ENCODE measurements at regions not wholly inside any gene's neighbourhood (a gene's known extent, or its start where the extent isn't known, plus 50 kb on each side); places are given as distances from the start of the nearest gene placed in this dataset.

DNA sequence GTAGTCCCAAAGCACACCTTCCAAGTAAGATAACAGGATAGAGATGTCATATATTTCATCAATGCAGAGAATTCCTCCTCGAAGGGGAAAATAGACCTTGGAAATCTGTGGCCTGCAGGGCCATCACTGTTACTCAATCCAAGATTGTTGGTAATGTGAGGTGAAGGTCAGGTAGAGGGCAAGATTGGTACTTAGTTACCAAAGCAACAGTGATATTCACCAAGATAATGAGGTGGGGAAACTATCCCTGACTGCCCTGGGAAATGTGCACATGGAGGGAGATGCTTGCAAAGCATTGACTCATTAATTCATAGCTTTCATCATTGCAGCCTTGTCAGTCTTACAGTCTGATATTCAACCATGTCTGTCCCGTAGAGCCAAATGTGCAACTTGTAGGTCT is 234.1 kb upstream of the MON1B start:
- TF ChIP-seq CTCF (conservative IDR thresholded peaks at IDR 0.05; ENCODE audit: low read depth, low read length) (no peak), EZH2 (IDR thresholded peaks at IDR 0.05; ENCODE audit: borderline replicate concordance, low read depth, low read length, poor library complexity, severe bottlenecking) (no peak)
